Daoy (cell line): ENCODE measurements at regions not wholly inside any gene's neighbourhood (a gene's known extent, or its start where the extent isn't known, plus 50 kb on each side); places are given as distances from the start of the nearest gene placed in this dataset.
"Not testable (repeated sequence)": the region's sequence is repeated elsewhere in the genome, so short reads cannot be mapped to it uniquely, and the experiment has no call there.

Source experiments
- DNase-seq: peaks from one replicate; pipeline ENCODE4 v3.0.0-alpha.2; 2015; ENCODE audit warnings: low read depth

- no peak for DNase-seq
These were observed 1536.2 kb downstream of the EFNA5 start for GRCh38 chr5:106134549-106134948.

DNA sequence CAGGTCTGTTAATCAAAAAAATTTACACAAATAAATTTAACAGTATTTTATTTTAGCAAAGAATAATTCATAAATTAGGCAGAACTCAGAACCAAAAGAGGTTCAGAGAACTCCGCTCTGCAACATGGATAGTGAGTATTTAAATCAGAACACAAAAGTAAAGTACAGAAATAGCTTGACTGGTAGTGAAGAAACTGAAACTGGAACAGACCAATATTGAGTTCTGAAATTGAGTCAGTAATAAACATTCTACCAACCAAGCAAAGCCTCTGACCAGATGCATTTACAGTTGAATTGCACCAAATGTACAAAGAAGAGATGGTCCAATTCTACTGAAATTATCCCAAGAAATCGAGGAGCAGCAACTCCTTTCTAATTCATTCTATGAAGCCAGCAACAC is 1542.8 kb downstream of the EFNA5 start:
- no peak for DNase-seq

DNA sequence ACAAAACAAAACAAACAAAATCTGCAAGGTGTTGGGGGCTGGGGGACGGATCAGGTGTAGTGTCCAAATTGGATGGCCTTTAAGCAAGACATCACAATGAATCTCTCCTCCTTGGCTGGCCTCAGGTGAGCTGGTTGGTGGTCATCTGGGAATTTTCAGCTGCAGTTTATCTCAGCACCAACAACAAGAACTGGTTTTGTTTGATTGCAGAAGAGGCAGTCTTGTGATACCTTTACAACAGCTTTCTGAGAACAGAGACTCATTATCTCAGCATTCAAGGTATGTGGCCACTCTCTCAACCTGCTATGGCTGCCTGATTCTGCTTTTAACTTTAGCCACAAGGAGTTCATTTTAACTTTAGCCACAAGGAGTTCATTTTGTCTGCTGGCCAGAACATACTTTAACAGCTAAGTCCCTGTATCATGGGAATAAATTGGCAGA is 1543.4 kb downstream of the EFNA5 start:
- DNase-seq, result no peak

GRCh38 chr5:106121972-106122605 is 1548.6 kb downstream of the EFNA5 start:
- peak; percentile 38 for DNase-seq

DNA sequence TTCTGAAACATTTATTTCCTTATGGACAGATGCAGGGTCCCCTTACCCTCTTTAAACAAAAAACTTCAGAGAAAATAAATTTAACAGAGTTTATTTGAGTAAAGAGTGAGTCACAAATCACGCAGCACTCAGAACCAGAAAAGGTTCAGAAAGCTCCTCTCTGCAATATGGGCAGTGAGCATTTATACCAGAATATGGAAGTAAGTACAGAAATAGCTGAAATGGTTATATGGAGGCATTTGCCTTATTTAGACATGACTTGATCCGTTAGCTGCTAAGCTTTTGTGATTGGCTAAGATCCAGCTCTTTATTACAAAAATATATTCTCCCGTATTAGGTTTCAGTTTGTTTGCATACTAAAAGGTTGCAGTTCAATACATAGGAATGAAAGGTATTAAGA is 1554.1 kb downstream of the EFNA5 start:
- no peak for DNase-seq

DNA sequence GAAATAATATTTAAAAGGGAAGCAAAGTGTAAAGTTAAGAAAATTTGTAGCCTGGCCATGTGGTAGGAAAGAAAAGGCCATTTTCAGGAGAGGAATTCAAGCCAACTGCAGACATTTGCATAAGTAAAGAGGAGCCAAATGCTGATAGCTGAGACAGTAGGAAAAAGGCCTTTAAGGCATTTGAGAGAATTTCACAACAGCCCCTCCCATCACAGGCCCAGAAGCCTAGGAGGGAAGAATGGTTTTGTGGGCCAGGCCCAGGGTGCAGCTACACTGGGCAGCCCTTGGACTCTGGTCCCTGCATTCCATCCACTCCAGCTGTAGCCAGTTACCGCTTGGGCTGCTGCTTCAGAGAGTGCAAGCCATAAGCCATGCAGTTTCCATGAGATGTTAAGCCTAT is 1556.8 kb downstream of the EFNA5 start:
- no peak for DNase-seq

- no peak for DNase-seq
These were observed 1564.4 kb downstream of the EFNA5 start for GRCh38 chr5:106106384-106106783.

DNA sequence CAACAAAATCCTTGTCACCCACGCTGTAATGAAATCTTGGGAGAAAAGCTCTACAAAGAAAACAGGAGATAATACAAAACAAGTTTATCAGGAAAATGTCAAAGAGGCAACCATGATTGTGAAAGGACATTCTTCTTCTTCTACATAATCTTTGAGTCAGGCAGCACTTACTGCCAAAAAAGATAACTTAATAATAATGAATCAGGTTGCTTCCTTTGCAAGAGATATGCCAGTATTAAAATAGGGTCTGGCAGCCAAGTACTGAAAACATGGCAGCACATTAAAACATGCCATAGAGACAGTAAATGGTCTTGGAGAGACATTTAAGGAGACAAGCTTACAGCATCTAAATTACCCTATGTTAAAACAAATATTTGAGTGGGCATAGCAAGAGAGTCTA is 1573.4 kb downstream of the EFNA5 start:
- no peak for DNase-seq

DNA sequence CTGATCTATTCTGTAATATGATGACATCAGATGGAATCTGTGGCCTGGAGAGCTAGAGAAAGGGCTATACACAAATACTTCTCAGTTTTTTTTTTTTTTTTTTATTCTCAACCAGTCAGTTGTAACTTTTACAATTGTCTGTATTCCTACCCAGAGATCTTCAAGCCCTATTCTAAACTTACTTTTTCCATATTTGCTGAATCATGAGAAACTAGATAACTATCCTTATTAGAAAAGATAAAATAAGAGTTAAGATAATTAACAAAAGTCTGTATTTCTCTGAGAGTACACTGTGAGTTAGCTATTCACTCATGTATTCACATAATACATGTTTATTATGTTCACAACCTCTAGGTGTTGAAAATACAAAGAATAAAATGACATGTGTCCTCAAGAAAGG is 1575.9 kb downstream of the EFNA5 start:
- DNase-seq, result no peak

DNA sequence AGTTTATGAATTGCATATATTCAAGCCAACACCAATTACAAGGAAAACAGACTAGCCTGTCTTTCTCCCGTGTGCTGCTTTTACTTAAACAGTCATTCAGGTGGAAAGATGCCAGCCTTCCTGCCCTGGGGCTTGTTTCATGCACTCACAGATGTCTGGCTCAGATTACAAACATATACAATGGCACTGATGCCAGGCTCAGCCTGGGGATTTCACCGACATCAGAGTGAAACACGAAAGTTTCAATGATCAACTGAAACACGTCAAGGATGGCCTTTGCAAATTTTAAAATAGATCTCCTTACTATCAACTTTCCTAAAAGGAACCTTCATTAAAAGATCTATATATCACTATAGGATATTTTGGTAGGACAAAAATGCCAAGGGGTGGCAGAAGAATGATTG is 1576.5 kb downstream of the EFNA5 start:
- peak; percentile 78 for DNase-seq

GRCh38 chr5:106093134-106093533 is 1577.6 kb downstream of the EFNA5 start:
- DNase-seq, result peak; percentile 15

GRCh38 chr5:106092455-106092854 is 1578.3 kb downstream of the EFNA5 start:
- DNase-seq, result peak; percentile 5

DNA sequence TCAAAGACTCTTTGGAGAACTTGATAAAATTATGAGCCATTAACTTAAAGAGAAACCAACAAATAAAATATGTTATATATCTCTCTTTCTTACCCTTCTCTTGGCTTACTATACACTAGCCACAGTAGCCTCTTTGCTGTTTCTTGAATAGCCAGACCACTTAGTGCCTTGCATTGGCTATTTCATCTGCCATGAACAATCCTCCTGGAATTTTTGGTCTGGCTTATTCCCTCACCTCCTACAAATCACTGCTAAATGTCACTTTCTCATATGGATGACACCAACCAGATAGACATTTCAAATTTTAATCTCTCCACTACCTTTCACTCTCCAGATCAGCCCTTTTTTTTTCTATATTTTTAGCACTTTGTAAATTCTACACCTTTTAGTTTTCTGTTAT is 1581.7 kb downstream of the EFNA5 start:
- DNase-seq, result no peak

DNA sequence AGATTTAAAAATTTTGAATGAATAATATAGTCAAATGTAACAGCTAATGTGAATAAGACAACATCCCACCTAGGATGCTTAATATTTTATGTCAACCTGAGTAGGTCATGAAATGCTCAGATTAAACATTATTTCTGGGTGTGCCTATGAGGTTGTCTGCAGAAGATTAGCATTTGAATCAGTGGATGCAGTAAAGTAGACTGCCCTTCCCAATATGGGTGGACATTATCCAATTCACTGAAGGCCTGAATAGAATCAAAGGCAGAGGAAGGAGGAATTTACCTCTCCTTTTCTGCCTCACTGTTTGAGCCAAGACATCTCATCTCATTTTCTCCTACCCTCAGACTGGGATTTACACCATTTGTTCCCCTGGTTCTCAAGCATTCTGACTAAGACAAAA is 1582.3 kb downstream of the EFNA5 start:
- no peak for DNase-seq

DNA sequence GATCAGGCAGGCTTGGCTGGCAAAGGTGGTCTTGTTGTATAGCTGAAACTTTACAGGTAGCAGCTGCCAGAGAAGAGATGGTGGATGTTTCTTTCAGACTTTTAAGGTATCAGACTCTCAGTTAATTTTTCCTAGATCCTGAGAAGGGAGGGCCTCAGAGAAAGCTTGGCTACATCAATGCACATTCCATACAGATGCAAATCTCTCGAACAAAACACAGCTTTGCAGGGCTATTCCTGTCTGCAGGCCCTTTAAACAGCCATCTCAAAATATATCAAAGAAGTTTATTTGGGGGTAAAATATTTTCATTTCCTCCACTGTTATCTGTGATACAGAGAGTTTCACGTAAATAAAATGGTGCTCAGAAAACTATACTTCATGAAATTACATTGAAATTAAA is 1584.4 kb downstream of the EFNA5 start:
- no peak for DNase-seq

DNA sequence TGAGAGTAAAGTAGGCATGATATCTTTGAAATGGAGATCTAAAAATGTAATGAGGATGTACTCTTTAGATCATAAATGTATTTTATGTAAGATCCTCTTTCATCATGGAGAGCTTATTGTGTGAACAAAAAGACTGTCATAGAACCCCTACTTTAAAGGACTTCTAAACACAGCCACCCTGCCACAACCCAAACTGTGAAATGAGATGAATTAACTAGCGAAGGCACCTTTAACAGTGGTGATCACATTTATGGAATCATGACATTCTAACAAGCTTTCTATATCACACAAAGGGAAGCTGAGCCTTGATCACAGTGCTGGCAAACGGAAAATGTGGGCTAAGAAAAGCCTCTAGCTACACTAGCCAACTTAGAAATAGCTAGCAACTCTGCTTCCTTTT is 1585.2 kb downstream of the EFNA5 start:
- DNase-seq, result no peak

- DNase-seq, result no peak
These were observed 1585.6 kb downstream of the EFNA5 start for GRCh38 chr5:106085136-106085535.

GRCh38 chr5:106080535-106080934 is 1590.2 kb downstream of the EFNA5 start:
- no peak for DNase-seq

- DNase-seq, result no peak
These were observed 1594.1 kb downstream of the EFNA5 start for GRCh38 chr5:106076655-106077054.

GRCh38 chr5:106072208-106072607 is 1598.5 kb downstream of the EFNA5 start:
- no peak for DNase-seq

- no peak for DNase-seq
These were observed 1623.4 kb downstream of the EFNA5 start for GRCh38 chr5:106047341-106047740.

- not testable (repeated sequence) for DNase-seq
These were observed 1638.7 kb downstream of the EFNA5 start for GRCh38 chr5:106032069-106032468.

GRCh38 chr5:106028314-106028713 is 1642.4 kb downstream of the EFNA5 start:
- DNase-seq, result no peak

DNA sequence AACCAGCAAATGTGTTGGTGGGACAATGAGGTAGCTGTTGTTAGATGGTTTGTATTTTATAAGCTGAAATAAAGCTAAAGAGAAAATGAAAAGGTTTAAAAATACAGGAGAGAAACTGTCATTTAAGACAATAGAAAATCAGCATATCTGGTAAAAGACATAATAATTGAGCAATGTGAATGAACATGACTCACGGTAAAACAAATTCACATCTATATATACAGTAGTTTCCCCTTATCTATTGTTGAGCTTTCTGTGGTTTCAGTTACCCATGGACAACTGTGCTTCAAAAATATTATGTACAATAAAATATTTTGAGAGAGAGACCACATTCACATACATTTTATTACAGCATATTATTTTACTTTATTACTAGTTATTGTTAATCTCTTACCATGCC is 1649.8 kb downstream of the EFNA5 start:
- DNase-seq, result no peak
